ENCODE measurements at regions not wholly inside any gene's neighbourhood (a gene's known extent, or its start where the extent isn't known, plus 50 kb on each side); places are given as distances from the start of the nearest gene placed in this dataset.

GRCh38 chr12:67426067-67426466 lies 156.9 kb downstream of the CAND1 start:
- no peaks in the 10 kb centered on the region for H4K20me1 ChIP-seq (ENCODE audit: control insufficient read depth, insufficient read depth, low read depth, low read length)
- TF ChIP-seq EZH2phosphoT487 (IDR thresholded peaks at IDR 0.05; ENCODE audit: borderline replicate concordance, low read length): no peak
- no peak for TF ChIP-seq CTCF (IDR thresholded peaks at IDR 0.05; ENCODE audit: low read depth, low read length, poor library complexity, severe bottlenecking)
- no peak overlapping the region for H3K4me3 ChIP-seq (ENCODE audit: low read length)
- H3K79me2 ChIP-seq (ENCODE audit: control insufficient read depth, low read length): no peaks in the 10 kb centered on the region
- H3K27ac ChIP-seq (ENCODE audit: low read depth, low read length): no peak overlapping the region
- H3K36me3 ChIP-seq (ENCODE audit: control insufficient read depth, low read length): no peaks in the 10 kb centered on the region
- no peaks in the 10 kb centered on the region for H3K9me2 ChIP-seq (replicated peaks; ENCODE audit: control insufficient read depth, low read length)
- no peak overlapping the region for H3K4me2 ChIP-seq (ENCODE audit: low read length)
- no peaks in the 10 kb centered on the region for H3F3A ChIP-seq (ENCODE audit: control insufficient read depth, insufficient read depth)
- H3K27me3 ChIP-seq (ENCODE audit: control insufficient read depth, low read length): no peaks in the 10 kb centered on the region
- H3K4me1 ChIP-seq (ENCODE audit: control insufficient read depth, low read length): no peaks in the 10 kb centered on the region
- no peaks in the 10 kb centered on the region for H3K9me3 ChIP-seq (ENCODE audit: control insufficient read depth, insufficient read depth, low read length)

GRCh38 chr12:67427336-67427735 lies 158.2 kb downstream of the CAND1 start:
- Histone ChIP-seq H4K20me1 (ENCODE audit: control insufficient read depth, insufficient read depth, low read depth, low read length) (no peaks in the 10 kb centered on the region), H3K4me2 (ENCODE audit: low read length) (no peak overlapping the region), H3K27ac (ENCODE audit: low read depth, low read length) (no peak overlapping the region), H3F3A (ENCODE audit: control insufficient read depth, insufficient read depth) (no peaks in the 10 kb centered on the region), H3K36me3 (ENCODE audit: control insufficient read depth, low read length) (no peaks in the 10 kb centered on the region), H3K4me3 (ENCODE audit: low read length) (no peak overlapping the region), H3K27me3 (ENCODE audit: control insufficient read depth, low read length) (no peaks in the 10 kb centered on the region), H3K9me2 (replicated peaks; ENCODE audit: control insufficient read depth, low read length) (no peaks in the 10 kb centered on the region), H3K79me2 (ENCODE audit: control insufficient read depth, low read length) (no peaks in the 10 kb centered on the region), H3K4me1 (ENCODE audit: control insufficient read depth, low read length) (no peaks in the 10 kb centered on the region), H3K9me3 (ENCODE audit: control insufficient read depth, insufficient read depth, low read length) (no peaks in the 10 kb centered on the region)
- no peak for TF ChIP-seq EZH2phosphoT487 (IDR thresholded peaks at IDR 0.05; ENCODE audit: borderline replicate concordance, low read length)
- no peak for TF ChIP-seq CTCF (IDR thresholded peaks at IDR 0.05; ENCODE audit: low read depth, low read length, poor library complexity, severe bottlenecking)

GRCh38 chr12:67428431-67428830 lies 159.3 kb downstream of the CAND1 start:
- Histone ChIP-seq H3K9me2 (replicated peaks; ENCODE audit: control insufficient read depth, low read length) (no peaks in the 10 kb centered on the region), H3K36me3 (ENCODE audit: control insufficient read depth, low read length) (no peaks in the 10 kb centered on the region), H3K9me3 (ENCODE audit: control insufficient read depth, insufficient read depth, low read length) (peaks cover 2% of the 10 kb centered on the region; the same call in 1 of the 2 replicates), H3K27ac (ENCODE audit: low read depth, low read length) (no peak overlapping the region), H3K4me2 (ENCODE audit: low read length) (no peak overlapping the region), H3K4me3 (ENCODE audit: low read length) (no peak overlapping the region), H3K4me1 (ENCODE audit: control insufficient read depth, low read length) (peaks cover 3% of the 10 kb centered on the region), H3F3A (ENCODE audit: control insufficient read depth, insufficient read depth) (no peaks in the 10 kb centered on the region), H4K20me1 (ENCODE audit: control insufficient read depth, insufficient read depth, low read depth, low read length) (no peaks in the 10 kb centered on the region), H3K79me2 (ENCODE audit: control insufficient read depth, low read length) (no peaks in the 10 kb centered on the region), H3K27me3 (ENCODE audit: control insufficient read depth, low read length) (no peaks in the 10 kb centered on the region)
- TF ChIP-seq EZH2phosphoT487 (IDR thresholded peaks at IDR 0.05; ENCODE audit: borderline replicate concordance, low read length): no peak
- no peak for TF ChIP-seq CTCF (IDR thresholded peaks at IDR 0.05; ENCODE audit: low read depth, low read length, poor library complexity, severe bottlenecking)
